T-helper 17 cell (primary cell): ENCODE measurements at regions not wholly inside any gene's neighbourhood (a gene's known extent, or its start where the extent isn't known, plus 50 kb on each side); places are given as distances from the start of the nearest gene placed in this dataset.
"Not testable (repeated sequence)": the region's sequence is repeated elsewhere in the genome, so short reads cannot be mapped to it uniquely, and the experiment has no call there.

Source experiments
- ATAC-seq: fragments of 150-1000 bp; cut with Tn5 transposase; 2 replicates; pipeline ENCODE4 v1.10.0; 2021; ENCODE audit warnings: mild to moderate bottlenecking, moderate library complexity
- DNase-seq, 3 donors: peaks; one replicate each; pipeline versions ENCODE4 v3.0.0 to v3.0.0-alpha.2; 2020 to 2021
- H3K9me3 ChIP-seq: one replicate; pipeline ENCODE4 v1.7.0; 2013; ENCODE audit warnings: low read length, mild to moderate bottlenecking; ENCODE audit not compliant: control insufficient read depth, poor library complexity, severe bottlenecking
- H3K27ac Mint-ChIP-seq: one replicate; pipeline ENCODE4 v1.8.0; 2022; ENCODE audit warnings: mild to moderate bottlenecking, moderate library complexity, mixed read lengths
- H3K27me3 Mint-ChIP-seq: one replicate; pipeline ENCODE4 v1.8.0; 2022; ENCODE audit warnings: mixed read lengths
- H3K36me3 Mint-ChIP-seq: one replicate; pipeline ENCODE4 v1.8.0; 2022; ENCODE audit warnings: low read depth, mixed read lengths
- H3K4me1 Mint-ChIP-seq: one replicate; pipeline ENCODE4 v1.8.0; 2022; ENCODE audit warnings: mild to moderate bottlenecking, mixed read lengths
- H3K4me3 Mint-ChIP-seq: one replicate; pipeline ENCODE4 v1.8.0; 2022; ENCODE audit warnings: mild to moderate bottlenecking, moderate library complexity, mixed read lengths

DNA sequence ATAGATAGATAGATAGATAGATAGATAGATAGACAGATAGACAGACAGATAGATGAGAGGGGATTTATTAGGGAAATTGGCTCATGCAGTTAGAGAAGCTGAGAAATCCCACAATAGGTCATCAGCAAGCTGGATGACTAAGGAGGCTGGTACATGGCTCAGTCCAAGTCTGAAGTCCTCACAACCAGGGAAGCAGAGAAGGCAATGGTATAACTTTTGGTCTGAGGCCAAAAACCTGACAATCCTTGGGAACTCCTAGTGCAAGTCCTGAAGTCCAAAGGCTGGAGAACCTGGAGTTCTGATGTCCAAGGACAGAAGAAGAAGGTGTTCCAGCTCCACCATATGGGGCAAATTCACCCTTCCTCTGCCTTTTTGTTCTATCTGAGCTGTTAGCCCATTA, 517.6 kb upstream of the ATP2B1 start:
- Mint-ChIP-seq H3K27ac (no peak overlapping the region), H3K4me3 (no peak overlapping the region), H3K27me3 (peaks cover 10% of the 10 kb centered on the region), H3K4me1 (no peaks in the 10 kb centered on the region), H3K36me3 (no peaks in the 10 kb centered on the region)
- H3K9me3 ChIP-seq = no peaks in the 10 kb centered on the region
- DNase-seq = no peak
- no peak for ATAC-seq

DNA sequence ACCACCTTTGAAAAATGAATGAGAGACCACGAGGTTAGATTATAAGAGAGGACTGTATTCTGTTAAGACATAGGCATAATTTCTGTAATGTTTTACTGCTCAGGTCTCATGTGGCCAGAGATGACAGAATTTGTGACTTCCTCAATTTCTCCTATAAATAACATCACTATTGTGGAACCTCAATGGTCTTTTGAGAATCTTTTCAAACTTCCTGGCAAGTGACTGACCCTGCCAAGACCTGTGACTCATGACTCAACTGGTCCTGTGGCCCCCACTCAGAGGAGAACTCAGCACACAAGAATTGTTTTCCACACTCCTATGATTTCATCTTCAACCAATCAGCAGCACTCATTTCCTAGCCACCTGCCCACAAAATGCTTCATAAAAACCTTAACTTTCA, 508.2 kb upstream of the ATP2B1 start:
- no peak for ATAC-seq

DNA sequence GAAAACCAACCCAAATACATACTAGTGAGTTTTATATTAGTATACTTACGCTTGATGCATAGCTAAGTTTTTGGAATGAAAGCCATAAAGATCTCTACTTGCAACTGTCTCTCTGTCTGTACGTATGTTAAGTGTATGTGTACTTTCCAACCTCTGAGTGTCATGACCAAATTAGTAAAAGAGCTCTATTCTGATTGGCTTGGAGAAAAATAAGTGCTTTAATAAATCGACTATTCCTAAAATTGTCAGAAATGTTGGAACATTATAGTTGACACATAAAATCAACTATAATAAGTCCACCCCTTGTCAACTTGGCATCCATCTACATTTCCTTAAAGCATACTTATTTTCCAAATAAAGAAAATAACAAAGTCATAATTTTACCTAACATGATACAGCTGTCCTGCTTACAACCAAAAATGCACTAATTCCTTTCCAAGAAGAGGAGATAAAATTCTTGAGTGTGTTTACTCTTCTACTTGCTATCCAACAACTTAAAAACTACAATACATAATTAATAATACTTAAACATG, 507.4 kb upstream of the ATP2B1 start:
- H3K27me3 Mint-ChIP-seq = no peaks in the 10 kb centered on the region
- no peak for DNase-seq
- no peak overlapping the region for H3K27ac Mint-ChIP-seq
- no peaks in the 10 kb centered on the region for H3K9me3 ChIP-seq
- H3K4me3 Mint-ChIP-seq = no peak overlapping the region
- ATAC-seq = no peak
- no peaks in the 10 kb centered on the region for H3K36me3 Mint-ChIP-seq
- H3K4me1 Mint-ChIP-seq = peaks cover 4% of the 10 kb centered on the region

More for the DNA sequence above, 508.2 kb upstream of the ATP2B1 start:
- H3K27ac Mint-ChIP-seq = no peak overlapping the region
- H3K4me1 Mint-ChIP-seq = peaks cover 4% of the 10 kb centered on the region
- no peak for DNase-seq
- no peaks in the 10 kb centered on the region for H3K9me3 ChIP-seq
- no peaks in the 10 kb centered on the region for H3K27me3 Mint-ChIP-seq
- no peak overlapping the region for H3K4me3 Mint-ChIP-seq
- no peaks in the 10 kb centered on the region for H3K36me3 Mint-ChIP-seq

DNA sequence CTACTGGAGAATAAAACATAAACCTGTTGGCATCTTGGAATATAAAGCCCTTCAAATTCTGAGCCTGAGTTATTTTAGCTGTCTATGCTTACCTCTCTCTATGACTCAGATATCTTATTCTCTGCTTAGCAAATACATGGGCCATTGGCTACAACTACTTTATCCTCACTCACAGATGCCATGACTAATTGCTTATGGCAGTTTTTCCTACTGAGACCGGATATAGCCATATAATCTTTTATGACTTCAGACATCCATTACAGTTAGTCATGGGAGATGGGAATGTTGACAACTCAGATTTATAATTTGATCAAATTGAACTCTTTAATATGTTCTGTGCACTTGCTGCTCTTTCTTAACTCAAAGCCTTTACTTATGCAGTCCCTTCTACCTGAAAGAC, 502.4 kb upstream of the ATP2B1 start:
- H3K36me3 Mint-ChIP-seq = no peaks in the 10 kb centered on the region
- H3K9me3 ChIP-seq = no peaks in the 10 kb centered on the region
- no peak for DNase-seq
- H3K27me3 Mint-ChIP-seq = no peaks in the 10 kb centered on the region
- no peak for ATAC-seq
- H3K27ac Mint-ChIP-seq = no peak overlapping the region
- no peak overlapping the region for H3K4me3 Mint-ChIP-seq
- no peaks in the 10 kb centered on the region for H3K4me1 Mint-ChIP-seq

DNA sequence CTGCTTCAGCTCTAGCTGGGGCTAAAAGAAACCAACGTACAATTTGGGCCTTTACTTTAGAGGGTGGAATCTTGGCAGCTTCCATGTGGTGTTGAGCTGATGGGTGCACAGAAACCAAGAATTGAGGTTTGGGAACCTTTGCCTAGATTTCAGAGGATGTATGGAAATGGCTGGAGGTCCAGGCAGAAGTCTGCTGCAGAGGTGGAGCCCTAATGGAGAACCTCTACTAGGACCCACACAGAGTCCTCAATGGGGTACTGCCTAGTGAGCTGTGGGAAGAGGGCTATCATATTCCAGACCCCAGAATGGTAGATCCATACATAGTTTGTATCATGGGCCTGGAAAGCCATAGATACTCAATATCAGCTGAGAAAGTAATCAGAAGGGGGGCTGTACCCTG, 500.4 kb upstream of the ATP2B1 start:
- no peak overlapping the region for H3K27ac Mint-ChIP-seq
- no peak for ATAC-seq
- H3K4me1 Mint-ChIP-seq = no peaks in the 10 kb centered on the region
- no peaks in the 10 kb centered on the region for H3K9me3 ChIP-seq
- H3K27me3 Mint-ChIP-seq = no peaks in the 10 kb centered on the region
- no peaks in the 10 kb centered on the region for H3K36me3 Mint-ChIP-seq
- H3K4me3 Mint-ChIP-seq = no peak overlapping the region
- DNase-seq = no peak

DNA sequence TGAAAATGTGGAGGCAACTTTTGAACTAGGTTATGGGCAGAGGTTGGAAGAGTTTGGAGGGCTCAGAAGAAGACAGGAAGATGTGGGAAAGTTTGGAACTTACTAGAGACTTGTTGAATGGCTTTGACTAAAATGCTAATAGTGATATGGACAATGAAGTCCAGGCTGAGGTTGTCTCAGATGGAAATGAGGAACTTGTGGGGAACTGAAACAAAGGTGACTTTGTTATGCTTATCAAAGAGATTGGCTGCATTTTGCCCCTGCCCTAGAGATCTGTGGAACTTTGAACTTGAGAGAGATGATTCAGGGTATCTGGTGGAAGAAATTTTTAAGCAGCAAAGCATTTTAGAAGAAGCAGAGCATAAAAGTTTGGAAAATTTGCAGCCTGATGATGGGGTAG, 499.7 kb upstream of the ATP2B1 start:
- DNase-seq, H3K4me3 Mint-ChIP-seq, H3K27me3 Mint-ChIP-seq, H3K9me3 ChIP-seq, H3K36me3 Mint-ChIP-seq, H3K27ac Mint-ChIP-seq, ATAC-seq, H3K4me1 Mint-ChIP-seq: not testable (repeated sequence)

DNA sequence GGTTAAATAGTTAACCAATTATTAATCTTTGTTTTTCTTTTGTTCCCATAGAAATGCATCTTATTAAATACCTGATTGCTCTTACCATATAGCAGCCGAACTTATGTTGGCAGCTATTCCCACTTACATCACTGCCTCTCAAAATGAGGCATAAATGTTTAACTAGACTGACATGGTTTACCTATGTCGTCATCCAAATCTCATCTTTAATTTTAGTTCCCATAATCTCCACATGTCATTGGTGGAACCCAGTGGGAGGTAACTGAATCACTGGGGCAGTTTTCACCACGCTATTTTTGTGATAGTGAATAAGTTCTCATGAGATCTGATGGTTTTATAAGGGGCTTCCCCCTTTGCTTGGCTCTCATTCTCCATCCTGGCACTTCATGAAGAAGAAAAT, 499.2 kb upstream of the ATP2B1 start:
- H3K27ac Mint-ChIP-seq = no peak overlapping the region
- ATAC-seq = no peak
- no peak overlapping the region for H3K4me3 Mint-ChIP-seq
- no peaks in the 10 kb centered on the region for H3K9me3 ChIP-seq
- no peaks in the 10 kb centered on the region for H3K27me3 Mint-ChIP-seq
- no peaks in the 10 kb centered on the region for H3K36me3 Mint-ChIP-seq
- no peak for DNase-seq
- no peaks in the 10 kb centered on the region for H3K4me1 Mint-ChIP-seq

DNA sequence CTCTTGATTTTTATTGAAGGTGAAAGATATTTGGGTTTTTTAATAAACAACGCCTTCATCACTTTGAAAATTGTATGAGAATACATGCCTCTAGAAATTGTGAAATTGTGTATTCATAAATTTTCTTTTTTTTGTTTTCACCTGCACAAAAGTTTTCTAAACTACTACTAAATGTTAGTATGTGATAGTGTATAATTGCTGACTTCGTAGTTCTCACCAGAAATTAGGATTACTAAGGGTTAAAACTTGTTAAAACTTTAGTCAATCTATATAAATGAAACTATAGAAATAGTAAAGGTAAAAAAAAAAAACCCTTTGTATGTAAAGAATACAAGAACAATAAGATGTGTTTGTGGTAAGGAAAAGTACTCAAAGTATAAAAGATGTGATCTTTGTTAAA, 496.5 kb upstream of the ATP2B1 start:
- Mint-ChIP-seq H3K4me1 (no peaks in the 10 kb centered on the region), H3K4me3 (no peak overlapping the region), H3K27ac (no peak overlapping the region), H3K36me3 (no peaks in the 10 kb centered on the region), H3K27me3 (no peaks in the 10 kb centered on the region)
- ATAC-seq = no peak
- no peaks in the 10 kb centered on the region for H3K9me3 ChIP-seq
- DNase-seq = no peak

DNA sequence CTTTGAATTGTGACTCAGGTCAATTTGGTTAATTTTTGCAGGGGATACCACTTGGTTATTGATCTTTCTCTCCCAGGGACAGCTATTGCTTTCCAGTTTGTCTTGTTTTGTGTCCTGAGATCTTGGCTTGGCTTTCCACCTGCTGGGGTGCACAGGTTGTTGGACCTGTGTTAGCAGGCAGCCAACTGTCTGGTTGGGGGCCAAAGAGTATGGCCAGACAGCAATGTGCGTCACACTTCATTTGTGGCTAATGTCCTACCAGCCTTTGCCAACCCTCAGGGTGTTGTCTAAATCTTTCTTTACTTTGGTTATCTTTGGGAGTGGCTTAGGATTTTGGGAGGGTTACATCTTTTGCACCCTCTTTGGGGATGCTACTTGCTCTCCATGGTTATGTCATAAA, 494.9 kb upstream of the ATP2B1 start:
- H3K27ac Mint-ChIP-seq = no peak overlapping the region
- H3K27me3 Mint-ChIP-seq = no peaks in the 10 kb centered on the region
- H3K4me1 Mint-ChIP-seq = peaks cover 10% of the 10 kb centered on the region
- no peak for ATAC-seq
- DNase-seq = no peak
- H3K9me3 ChIP-seq = no peaks in the 10 kb centered on the region
- no peak overlapping the region for H3K4me3 Mint-ChIP-seq
- no peaks in the 10 kb centered on the region for H3K36me3 Mint-ChIP-seq

DNA sequence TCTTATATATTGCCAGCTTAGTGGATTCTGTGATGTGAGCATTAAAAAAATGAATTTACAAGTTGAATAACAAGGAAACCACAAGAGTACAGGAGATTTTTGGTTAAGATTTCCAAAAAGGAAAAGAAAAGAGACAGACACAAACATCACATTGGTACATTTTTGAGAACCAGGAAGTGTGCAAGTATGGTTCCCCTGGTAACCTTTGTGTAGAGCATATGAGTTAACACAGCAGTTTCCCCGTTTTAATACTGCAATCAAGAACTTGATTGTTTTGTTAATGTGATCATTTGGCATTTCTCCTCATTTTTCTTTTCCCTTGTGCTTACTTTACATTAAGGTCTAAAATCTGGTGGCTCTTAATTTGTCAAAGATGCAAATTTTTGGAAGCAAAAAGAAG, 490.4 kb upstream of the ATP2B1 start:
- H3K9me3 ChIP-seq = no peaks in the 10 kb centered on the region
- peak overlapping the region; percentile 74 for H3K27ac Mint-ChIP-seq
- ATAC-seq = peak; percentile 63
- H3K36me3 Mint-ChIP-seq = no peaks in the 10 kb centered on the region
- no peak for DNase-seq
- peaks cover 15% of the 10 kb centered on the region for H3K4me1 Mint-ChIP-seq
- H3K4me3 Mint-ChIP-seq = peak overlapping the region; percentile 31
- H3K27me3 Mint-ChIP-seq = no peaks in the 10 kb centered on the region

DNA sequence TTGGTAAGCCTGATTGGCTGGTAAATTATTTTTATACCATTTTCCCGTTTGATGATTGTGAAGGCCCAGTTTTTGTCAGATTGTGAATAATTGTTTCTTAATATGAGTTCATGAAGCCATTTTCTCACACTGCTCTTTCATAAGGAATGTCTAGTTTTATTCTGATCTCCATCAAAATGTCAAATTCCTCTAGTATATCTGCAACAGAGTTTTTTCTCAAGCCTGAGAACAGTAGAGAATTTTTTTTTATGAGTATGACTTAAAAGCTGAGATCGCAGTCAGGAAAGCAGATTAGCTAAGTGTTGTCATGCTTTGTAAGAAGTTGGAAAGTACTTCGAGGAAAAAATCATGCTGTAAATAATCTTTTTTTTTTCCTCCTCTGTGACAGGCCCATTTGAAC, 484.9 kb upstream of the ATP2B1 start:
- no peaks in the 10 kb centered on the region for H3K36me3 Mint-ChIP-seq
- H3K4me3 Mint-ChIP-seq = no peak overlapping the region
- ATAC-seq (no peak), DNase-seq (no peak)
- H3K4me1 Mint-ChIP-seq = peaks cover 4% of the 10 kb centered on the region
- no peak overlapping the region for H3K27ac Mint-ChIP-seq
- no peaks in the 10 kb centered on the region for H3K9me3 ChIP-seq
- no peaks in the 10 kb centered on the region for H3K27me3 Mint-ChIP-seq

DNA sequence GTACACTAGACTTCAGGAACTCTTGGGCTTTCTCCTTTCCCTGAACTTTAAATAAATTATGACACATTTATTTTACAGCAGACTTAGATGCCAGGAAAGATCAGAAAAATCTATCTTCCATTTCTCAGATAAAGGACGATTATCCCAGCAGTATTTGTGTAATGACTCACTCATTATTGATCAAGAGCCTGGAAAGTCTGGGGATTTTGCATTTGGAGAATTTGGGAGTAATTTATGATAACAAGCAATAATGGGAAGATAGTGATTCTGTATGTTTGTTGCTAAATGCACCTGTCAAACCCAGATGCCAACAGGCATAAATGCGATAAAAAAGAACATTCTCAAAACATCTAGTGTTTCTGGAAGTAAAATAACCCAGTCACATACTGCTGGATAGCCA, 480.2 kb upstream of the ATP2B1 start:
- no peaks in the 10 kb centered on the region for H3K9me3 ChIP-seq
- H3K4me1 Mint-ChIP-seq = peaks cover 5% of the 10 kb centered on the region
- no peak overlapping the region for H3K4me3 Mint-ChIP-seq
- no peak for DNase-seq
- H3K27me3 Mint-ChIP-seq = no peaks in the 10 kb centered on the region
- no peak for ATAC-seq
- H3K27ac Mint-ChIP-seq = no peak overlapping the region
- H3K36me3 Mint-ChIP-seq = peaks cover 2% of the 10 kb centered on the region

DNA sequence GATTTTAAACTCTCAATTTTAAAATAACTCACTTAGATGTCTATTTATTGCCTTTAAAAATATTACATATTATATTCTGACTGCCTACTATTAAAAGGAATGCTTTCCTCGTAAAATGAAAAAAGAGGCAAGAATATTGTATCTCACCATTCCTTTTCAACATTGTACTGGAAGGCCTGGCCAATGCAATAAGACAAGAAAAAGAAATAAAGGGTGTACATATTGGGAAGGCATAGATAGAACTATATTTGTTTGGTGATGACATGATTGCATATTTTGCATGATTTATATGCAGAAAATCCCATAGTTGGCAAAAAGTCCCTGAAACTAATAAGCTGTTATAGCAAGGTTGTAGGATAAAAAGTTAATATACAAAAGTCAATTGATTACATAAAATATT, 474.6 kb upstream of the ATP2B1 start:
- no peak for DNase-seq
- Mint-ChIP-seq H3K27me3 (no peaks in the 10 kb centered on the region), H3K4me3 (no peak overlapping the region), H3K27ac (no peak overlapping the region), H3K4me1 (peaks cover 5% of the 10 kb centered on the region), H3K36me3 (peaks cover 2% of the 10 kb centered on the region)
- no peaks in the 10 kb centered on the region for H3K9me3 ChIP-seq
- ATAC-seq = no peak

DNA sequence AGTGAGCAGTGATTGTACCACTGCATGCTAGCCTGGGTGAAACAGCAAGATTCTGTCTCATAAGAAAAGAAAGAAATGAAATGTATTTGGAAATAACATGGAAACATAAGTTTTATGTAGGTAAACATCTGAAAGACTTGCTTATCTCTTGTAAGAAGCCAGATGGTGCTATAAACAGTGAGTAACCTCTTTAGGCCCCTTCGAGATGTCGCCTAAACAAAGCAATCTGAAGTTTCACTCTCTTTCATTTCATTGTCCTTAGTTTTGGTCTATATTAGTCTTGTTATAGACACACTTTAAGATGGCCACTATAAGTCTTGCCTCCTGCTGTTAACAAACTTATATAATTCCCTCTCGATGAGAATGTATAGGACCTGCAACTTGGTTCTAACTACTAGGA, 472.6 kb upstream of the ATP2B1 start:
- H3K27me3 Mint-ChIP-seq = no peaks in the 10 kb centered on the region
- ATAC-seq (no peak), DNase-seq (no peak)
- H3K4me3 Mint-ChIP-seq = no peak overlapping the region
- no peak overlapping the region for H3K27ac Mint-ChIP-seq
- H3K4me1 Mint-ChIP-seq = peaks cover 3% of the 10 kb centered on the region
- H3K36me3 Mint-ChIP-seq = peaks cover 2% of the 10 kb centered on the region
- H3K9me3 ChIP-seq = no peaks in the 10 kb centered on the region

DNA sequence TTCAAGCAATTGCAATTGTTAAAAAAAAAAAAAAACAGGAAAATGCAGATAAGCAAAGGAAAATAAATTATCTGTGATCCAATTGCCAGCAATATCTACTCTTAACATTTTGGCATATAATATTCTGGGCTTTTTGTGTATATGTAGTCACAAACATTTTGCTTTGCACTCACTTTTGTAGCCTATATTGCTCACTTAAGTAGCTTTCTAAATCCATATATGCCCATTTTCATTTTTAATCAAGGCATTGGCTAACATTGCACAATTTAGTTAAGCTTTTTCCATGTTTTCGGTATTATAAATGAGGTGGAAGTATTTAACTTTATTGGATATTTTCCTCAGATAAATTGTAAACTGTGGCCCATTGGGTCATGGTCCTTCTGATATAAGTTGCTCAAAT, 466.3 kb upstream of the ATP2B1 start:
- Mint-ChIP-seq H3K27me3 (no peaks in the 10 kb centered on the region), H3K27ac (no peak overlapping the region), H3K4me3 (no peak overlapping the region), H3K4me1 (no peaks in the 10 kb centered on the region), H3K36me3 (no peaks in the 10 kb centered on the region)
- ATAC-seq (no peak), DNase-seq (no peak)
- H3K9me3 ChIP-seq = no peaks in the 10 kb centered on the region
